H9 (cell line): ENCODE measurements at regions not wholly inside any gene's neighbourhood (a gene's known extent, or its start where the extent isn't known, plus 50 kb on each side); places are given as distances from the start of the nearest gene placed in this dataset.

Source experiments
- DNase-seq: peaks from one replicate; pipeline ENCODE4 v3.0.0-alpha.2; 2017
- H2AFZ ChIP-seq: one replicate; pipeline ENCODE4 v1.6.1; 2013; ENCODE audit warnings: mild to moderate bottlenecking, low read length, control low read depth, moderate library complexity
- H2AK5ac ChIP-seq: 2 replicates; pipeline ENCODE4 v1.6.1; 2013; ENCODE audit warnings: low read length, control low read depth, mixed read lengths; ENCODE audit not compliant: insufficient read length
- H2BK120ac ChIP-seq: one replicate; pipeline ENCODE4 v1.6.1; 2013; ENCODE audit warnings: low read depth, mild to moderate bottlenecking, low read length, control low read depth, inconsistent platforms; ENCODE audit not compliant: poor library complexity, severe bottlenecking
- H2BK12ac ChIP-seq: 2 replicates; pipeline ENCODE4 v1.6.1; 2013; ENCODE audit warnings: low read length, control low read depth, mixed read lengths, low read depth; ENCODE audit not compliant: insufficient read length
- H2BK15ac ChIP-seq: 2 replicates; pipeline ENCODE4 v1.6.1; 2013; ENCODE audit warnings: low read depth, low read length, control low read depth
- H2BK20ac ChIP-seq: one replicate; pipeline ENCODE4 v1.6.1; 2013; ENCODE audit warnings: low read depth, mild to moderate bottlenecking, low read length, control low read depth, inconsistent platforms; ENCODE audit not compliant: poor library complexity, severe bottlenecking
- H2BK5ac ChIP-seq: 2 replicates; pipeline ENCODE4 v1.6.1; 2013; ENCODE audit warnings: low read length, control low read depth, mixed read lengths; ENCODE audit not compliant: insufficient read length
- H3K14ac ChIP-seq: 2 replicates; pipeline ENCODE4 v1.6.1; 2013; ENCODE audit warnings: low read length, control low read depth; ENCODE audit not compliant: insufficient read depth
- H3K18ac ChIP-seq: 2 replicates; pipeline ENCODE4 v1.6.1; 2013; ENCODE audit warnings: low read depth, mild to moderate bottlenecking, mixed read lengths, low read length, control low read depth; ENCODE audit not compliant: insufficient read length
- H3K23ac ChIP-seq: 2 replicates; pipeline ENCODE4 v1.6.1; 2013; ENCODE audit warnings: low read length, control low read depth, mixed read lengths, low read depth; ENCODE audit not compliant: insufficient read length
- H3K23me2 ChIP-seq: 2 replicates; pipeline ENCODE4 v1.6.1; 2013; ENCODE audit warnings: low read depth, mild to moderate bottlenecking, mixed read lengths, low read length, control low read depth; ENCODE audit not compliant: insufficient read length, poor library complexity, severe bottlenecking
- H3K27ac ChIP-seq: 2 replicates; pipeline ENCODE4 v1.5.1; 2013; ENCODE audit warnings: low read length, control low read depth, mixed read lengths, low read depth; ENCODE audit not compliant: insufficient read length
- H3K27me3 ChIP-seq: 2 replicates; pipeline ENCODE4 v1.6.1; 2013; ENCODE audit warnings: low read length, control low read depth, inconsistent platforms; ENCODE audit not compliant: insufficient read depth
- H3K4ac ChIP-seq: 2 replicates; pipeline ENCODE4 v1.6.1; 2013; ENCODE audit warnings: low read depth, mild to moderate bottlenecking, control low read depth, inconsistent platforms, low read length, moderate library complexity
- H3K4me1 ChIP-seq: 2 replicates; pipeline ENCODE4 v1.6.1; 2013; ENCODE audit warnings: low read length, control low read depth, inconsistent platforms; ENCODE audit not compliant: insufficient read depth
- H3K4me2 ChIP-seq: 2 replicates; pipeline ENCODE4 v1.6.1; 2013; ENCODE audit warnings: low read length, control low read depth, mixed read lengths; ENCODE audit not compliant: insufficient read length, insufficient read depth
- H3K56ac ChIP-seq: 2 replicates; pipeline ENCODE4 v1.6.1; 2013; ENCODE audit warnings: low read depth, mild to moderate bottlenecking, mixed read lengths, low read length, control low read depth; ENCODE audit not compliant: insufficient read length
- H3K79me1 ChIP-seq: 2 replicates; pipeline ENCODE4 v1.6.1; 2013; ENCODE audit warnings: low read depth, mild to moderate bottlenecking, moderate library complexity, low read length, control low read depth, inconsistent platforms; ENCODE audit not compliant: insufficient read depth, poor library complexity, severe bottlenecking
- H3K79me2 ChIP-seq: 2 replicates; pipeline ENCODE4 v1.6.1; 2013; ENCODE audit warnings: low read length, control low read depth, inconsistent platforms; ENCODE audit not compliant: insufficient read depth
- H3K9ac ChIP-seq: 2 replicates; pipeline ENCODE4 v1.6.1; 2013; ENCODE audit warnings: low read length, control low read depth, mixed read lengths; ENCODE audit not compliant: insufficient read length; ENCODE audit errors: extremely low read depth
- H3K9me3 ChIP-seq: one replicate; pipeline ENCODE4 v1.6.1; 2013; ENCODE audit warnings: low read depth, low read length, inconsistent platforms; ENCODE audit not compliant: control insufficient read depth
- H3T11ph ChIP-seq: one replicate; pipeline ENCODE4 v1.6.1; 2013; ENCODE audit warnings: mild to moderate bottlenecking, low read length, control low read depth, inconsistent platforms
- H4K20me1 ChIP-seq: one replicate; pipeline ENCODE4 v1.6.1; 2013; ENCODE audit not compliant: control insufficient read depth, insufficient read length, insufficient read depth
- H4K5ac ChIP-seq: 2 replicates; pipeline ENCODE4 v1.6.1; 2013; ENCODE audit warnings: low read depth, mild to moderate bottlenecking, mixed read lengths, low read length, control low read depth; ENCODE audit not compliant: insufficient read length
- H4K8ac ChIP-seq: replicated peaks from 2 replicates; pipeline ENCODE4 v1.6.1; 2013; ENCODE audit warnings: low read length, control low read depth, mixed read lengths, low read depth; ENCODE audit not compliant: insufficient read length
- H4K91ac ChIP-seq: 2 replicates; pipeline ENCODE4 v1.6.1; 2013; ENCODE audit warnings: low read depth, mild to moderate bottlenecking, moderate library complexity, mixed read lengths, low read length, control low read depth; ENCODE audit not compliant: insufficient read length
- H3K27ac Mint-ChIP-seq, 3 experiments: 2 replicates in 2 of 3; 3 replicates in 1 of 3; pipeline ENCODE4 v1.8.0; 2020 to 2021; ENCODE audit warnings: mixed read lengths in 3 of 3, mild to moderate bottlenecking in 1 of 3, moderate library complexity in 1 of 3
- H3K27me3 Mint-ChIP-seq: 2 replicates; pipeline ENCODE4 v1.8.0; 2021; ENCODE audit warnings: low read depth, mild to moderate bottlenecking, moderate library complexity, mixed read lengths
- H3K36me3 Mint-ChIP-seq, 3 experiments: 2 replicates in 2 of 3; 3 replicates in 1 of 3; pipeline ENCODE4 v1.8.0; 2020 to 2021; ENCODE audit warnings: low read depth in 3 of 3, mixed read lengths in 3 of 3; ENCODE audit not compliant: insufficient read depth in 1 of 3
- H3K4me1 Mint-ChIP-seq, 2 experiments: 2 replicates each; pipeline ENCODE4 v1.8.0; 2020; ENCODE audit warnings: mixed read lengths in 2 of 2
- H3K4me3 Mint-ChIP-seq, 2 experiments: 2 replicates in 1 of 2; 3 replicates in 1 of 2; pipeline ENCODE4 v1.8.0; 2020 to 2021; ENCODE audit warnings: mild to moderate bottlenecking in 2 of 2, mixed read lengths in 2 of 2, moderate library complexity in 1 of 2
- H3K9me3 Mint-ChIP-seq, 2 experiments: 2 replicates in 1 of 2; 3 replicates in 1 of 2; pipeline ENCODE4 v1.8.0; 2020; ENCODE audit warnings: mild to moderate bottlenecking in 2 of 2, mixed read lengths in 2 of 2, moderate library complexity in 1 of 2
- TF ChIP-seq, protein P1 (sequence below): fragments of 200-600 bp; sonication (generic); conservative IDR thresholded peaks from 3 replicates; pipeline ENCODE4 v1.8.0; 2021; ENCODE audit warnings: antibody characterized with exemption, mild to moderate bottlenecking

DNA sequence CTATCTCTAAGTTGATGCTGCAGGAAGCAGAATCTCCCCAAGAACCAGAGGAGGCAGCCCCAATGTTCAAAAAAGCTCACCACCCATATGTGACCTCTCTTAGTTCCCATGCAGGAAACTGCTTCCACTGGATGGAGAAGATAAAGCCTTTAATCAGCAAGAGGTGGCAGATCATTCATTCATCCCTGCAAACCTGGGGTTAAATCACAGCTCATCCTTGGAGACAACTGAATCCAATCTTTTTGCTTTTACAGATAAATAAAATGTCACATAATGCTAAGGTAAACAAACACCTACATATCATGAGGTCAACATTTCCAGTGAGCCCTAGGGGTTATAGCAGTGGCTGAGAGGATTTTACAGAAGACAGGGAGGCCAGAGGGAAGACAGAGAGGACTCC, 112.7 kb upstream of the CD93 start:
- H3K9me3 Mint-ChIP-seq, result peaks cover 8 to 9% of the 10 kb centered on the region in 2 experiments; a peak in 4 of 5 replicates
- H3K27me3 Mint-ChIP-seq, result peaks cover 40% of the 10 kb centered on the region
- no peak overlapping the region for H2BK15ac ChIP-seq
- no peaks in the 10 kb centered on the region; a peak in 1 of 4 replicates for H3K4me1 Mint-ChIP-seq
- no peak overlapping the region for H2AK5ac ChIP-seq
- no peaks in the 10 kb centered on the region for H3K23me2 ChIP-seq
- no peak overlapping the region for H3K14ac ChIP-seq
- H4K5ac ChIP-seq, result no peak overlapping the region
- no peak overlapping the region for H3K18ac ChIP-seq
- no peaks in the 10 kb centered on the region for H3K79me1 ChIP-seq
- H2BK5ac ChIP-seq, result no peak overlapping the region
- H3K4me1 ChIP-seq, result no peaks in the 10 kb centered on the region
- H4K91ac ChIP-seq, result no peak overlapping the region
- H3K36me3 Mint-ChIP-seq, result peaks cover 0 to 8% (median 0%) of the 10 kb centered on the region in 3 experiments; a peak in 1 of 7 replicates
- TF ChIP-seq, protein P1, sequence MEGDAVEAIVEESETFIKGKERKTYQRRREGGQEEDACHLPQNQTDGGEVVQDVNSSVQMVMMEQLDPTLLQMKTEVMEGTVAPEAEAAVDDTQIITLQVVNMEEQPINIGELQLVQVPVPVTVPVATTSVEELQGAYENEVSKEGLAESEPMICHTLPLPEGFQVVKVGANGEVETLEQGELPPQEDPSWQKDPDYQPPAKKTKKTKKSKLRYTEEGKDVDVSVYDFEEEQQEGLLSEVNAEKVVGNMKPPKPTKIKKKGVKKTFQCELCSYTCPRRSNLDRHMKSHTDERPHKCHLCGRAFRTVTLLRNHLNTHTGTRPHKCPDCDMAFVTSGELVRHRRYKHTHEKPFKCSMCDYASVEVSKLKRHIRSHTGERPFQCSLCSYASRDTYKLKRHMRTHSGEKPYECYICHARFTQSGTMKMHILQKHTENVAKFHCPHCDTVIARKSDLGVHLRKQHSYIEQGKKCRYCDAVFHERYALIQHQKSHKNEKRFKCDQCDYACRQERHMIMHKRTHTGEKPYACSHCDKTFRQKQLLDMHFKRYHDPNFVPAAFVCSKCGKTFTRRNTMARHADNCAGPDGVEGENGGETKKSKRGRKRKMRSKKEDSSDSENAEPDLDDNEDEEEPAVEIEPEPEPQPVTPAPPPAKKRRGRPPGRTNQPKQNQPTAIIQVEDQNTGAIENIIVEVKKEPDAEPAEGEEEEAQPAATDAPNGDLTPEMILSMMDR, result no peak
- no peaks in the 10 kb centered on the region for H3K9me3 ChIP-seq
- H4K8ac ChIP-seq, result no peak overlapping the region
- H3K4me2 ChIP-seq, result no peak overlapping the region
- H3K56ac ChIP-seq, result no peak overlapping the region
- H3K27ac ChIP-seq, result no peak overlapping the region
- H3K23ac ChIP-seq, result no peak overlapping the region
- no peak overlapping the region for H3K27ac Mint-ChIP-seq
- no peak overlapping the region for H3K4ac ChIP-seq
- no peak overlapping the region for H2AFZ ChIP-seq
- H3K9ac ChIP-seq, result no peak overlapping the region
- no peak overlapping the region for H3K4me3 Mint-ChIP-seq
- no peaks in the 10 kb centered on the region for H3K79me2 ChIP-seq
- no peak overlapping the region for H3T11ph ChIP-seq
- no peaks in the 10 kb centered on the region for H4K20me1 ChIP-seq
- no peaks in the 10 kb centered on the region for H3K27me3 ChIP-seq
- H2BK12ac ChIP-seq, result no peak overlapping the region
- no peak overlapping the region for H2BK120ac ChIP-seq
- no peak overlapping the region for H2BK20ac ChIP-seq
- no peak for DNase-seq
